Right lung (tissue), 2 donors: ENCODE measurements at regions not wholly inside any gene's neighbourhood (a gene's known extent, or its start where the extent isn't known, plus 50 kb on each side); places are given as distances from the start of the nearest gene placed in this dataset.
"Not testable (repeated sequence)": the region's sequence is repeated elsewhere in the genome, so short reads cannot be mapped to it uniquely, and the experiment has no call there.

ENCODE experiments used
- DNase-seq, 2 donors: peaks; one replicate each; pipeline ENCODE4 v3.0.0-alpha.2; 2013

DNA sequence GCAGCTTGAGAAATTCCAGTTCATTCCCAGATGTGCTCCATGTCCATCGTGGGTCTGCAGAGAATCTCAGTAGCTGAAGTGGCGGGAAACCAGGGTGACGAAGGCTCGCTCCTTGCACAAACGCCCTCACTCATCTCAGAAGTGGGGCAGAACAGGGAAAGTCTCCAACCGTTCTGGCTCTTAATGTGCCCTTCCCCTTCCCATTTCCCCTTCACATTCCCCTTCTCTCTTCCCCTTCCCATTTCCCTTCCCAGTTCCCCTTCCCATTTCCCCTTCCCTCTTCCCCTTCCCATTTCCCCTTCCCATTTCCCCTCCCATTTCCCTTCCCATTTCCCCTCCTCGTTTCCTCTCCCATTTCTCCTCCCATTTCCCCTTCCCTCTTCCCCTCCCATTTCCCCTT, 108.5 kb downstream of the OLFM1 start:
- not testable (repeated sequence) for DNase-seq

- DNase-seq: no peak
These were observed 109.0 kb downstream of the OLFM1 start for GRCh38 chr9:135196474-135196873.

GRCh38 chr9:135198144-135198543, 110.7 kb downstream of the OLFM1 start:
- no peak for DNase-seq

- DNase-seq: no peak
These were observed 111.3 kb downstream of the OLFM1 start for GRCh38 chr9:135198586-135199285.

DNA sequence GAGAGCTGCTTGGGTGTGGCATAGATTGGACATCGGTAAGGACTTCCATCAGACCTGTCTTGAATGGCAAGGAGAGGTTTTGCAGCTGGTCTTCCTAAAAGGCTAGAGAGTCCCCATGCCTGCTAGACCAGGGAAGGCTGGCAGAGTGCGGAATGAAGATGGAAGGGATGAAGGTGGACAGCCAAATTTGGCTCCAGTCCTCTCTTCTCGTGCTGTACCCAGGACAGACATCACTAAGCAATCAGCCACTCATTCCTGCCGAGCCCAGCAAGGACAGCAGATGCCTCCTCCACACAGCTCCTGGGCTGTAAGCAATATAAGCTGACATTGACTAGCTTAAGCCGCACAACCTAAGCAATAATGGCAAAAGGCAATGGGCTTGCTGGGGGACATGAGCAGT, 112.0 kb downstream of the OLFM1 start:
- no peak for DNase-seq

GRCh38 chr9:135201711-135202110, 114.2 kb downstream of the OLFM1 start:
- no peak for DNase-seq

DNA sequence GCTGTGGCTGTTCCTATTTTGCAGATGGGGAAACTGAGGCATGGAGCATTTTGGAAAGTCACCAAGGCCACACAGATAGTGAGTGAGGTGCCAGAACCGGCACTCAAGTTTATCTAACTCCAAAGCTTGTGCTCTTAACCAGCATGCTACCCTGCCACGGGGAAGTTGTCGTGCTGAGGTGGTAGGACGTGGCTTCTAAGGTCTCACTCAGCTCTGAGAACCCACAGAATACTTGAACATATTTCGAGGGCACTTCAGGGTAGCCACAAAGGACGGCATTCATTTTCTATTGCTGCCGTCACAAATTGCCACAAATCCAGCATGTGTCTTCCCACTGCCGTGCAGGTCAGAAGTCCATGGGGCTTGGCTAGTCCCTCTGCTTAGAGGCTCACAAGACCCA, 116.7 kb downstream of the OLFM1 start:
- DNase-seq: no peak

GRCh38 chr9:135209136-135209535, 121.7 kb downstream of the OLFM1 start:
- no peak for DNase-seq

DNA sequence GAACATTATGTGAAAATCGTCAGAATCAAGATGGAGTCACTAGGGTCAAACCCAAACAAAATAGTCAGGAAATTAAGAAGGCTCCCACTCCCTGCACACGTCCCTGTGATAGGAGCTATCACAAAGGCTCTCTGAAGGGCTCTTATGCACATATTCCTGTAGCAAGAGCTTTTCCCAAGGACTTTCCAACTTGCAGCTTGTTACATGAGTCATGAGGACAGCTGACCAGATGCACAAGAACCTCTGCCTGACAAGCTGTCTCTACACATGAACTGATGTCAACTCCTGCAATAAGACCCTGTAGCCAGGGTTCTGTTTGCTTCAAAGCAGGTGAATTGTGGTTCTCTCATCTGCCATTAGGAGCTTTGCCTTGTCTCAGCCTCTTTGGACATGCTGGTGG, 122.4 kb downstream of the OLFM1 start:
- DNase-seq: no peak

DNA sequence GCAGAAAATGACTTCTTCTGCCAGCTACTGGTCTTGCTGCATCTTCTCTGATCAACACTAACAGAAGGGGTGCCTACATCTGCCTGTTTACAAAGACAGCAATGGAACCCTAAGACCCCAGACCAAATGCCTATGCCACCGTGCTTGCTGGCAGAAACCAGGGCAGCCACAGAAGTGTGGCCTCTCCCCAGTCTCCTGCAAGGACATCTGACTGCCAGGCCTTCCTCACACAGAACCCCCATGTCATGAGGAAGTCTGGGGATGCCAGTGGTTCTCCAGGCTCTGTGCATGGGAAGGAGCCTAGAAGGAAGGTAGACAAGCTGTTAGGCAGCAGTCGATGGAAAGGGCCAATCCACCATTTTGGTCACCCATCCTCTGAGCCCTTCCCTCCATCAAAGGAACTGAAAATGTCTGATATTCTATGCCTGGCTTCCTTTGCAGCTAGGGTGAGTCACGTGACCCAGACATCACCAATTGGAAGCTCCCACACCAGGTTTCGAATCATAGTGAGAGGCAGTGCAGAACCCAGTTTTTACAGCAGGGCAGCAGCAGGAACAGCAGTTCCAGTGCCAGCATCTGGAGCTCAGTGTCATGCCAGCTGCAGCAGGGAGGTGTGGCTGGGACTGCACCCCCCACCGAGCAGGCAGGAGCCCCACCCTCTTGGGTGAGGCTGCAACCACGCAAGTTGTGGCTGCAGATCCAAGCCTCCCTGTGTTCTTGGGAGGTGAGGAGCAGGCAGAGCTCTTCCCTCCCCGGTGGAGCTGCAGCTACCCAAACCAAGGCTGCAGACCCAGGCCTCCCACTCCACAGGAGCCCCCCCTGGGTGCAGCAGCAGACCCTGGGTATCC, 123.4 kb downstream of the OLFM1 start:
- DNase-seq: no peak

DNA sequence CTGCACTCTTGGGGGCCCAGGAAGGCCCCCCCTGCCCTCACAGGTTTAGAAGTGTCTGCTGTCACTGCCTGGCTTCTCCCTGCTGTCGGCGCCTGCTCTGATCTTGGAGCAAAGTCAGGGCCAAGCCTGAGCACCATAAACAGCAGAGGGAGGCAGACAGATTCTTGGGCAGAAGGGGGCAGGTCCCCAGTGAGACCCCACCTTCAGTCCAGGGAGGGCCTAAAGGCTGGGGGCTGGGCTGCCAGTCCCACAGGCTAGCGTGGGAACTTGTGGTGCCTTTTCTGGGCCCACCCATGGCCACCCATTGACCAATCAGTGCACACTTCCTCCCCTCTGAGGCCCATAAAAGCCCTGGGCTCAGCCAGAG, 124.0 kb downstream of the OLFM1 start:
- no peak for DNase-seq

- DNase-seq: no peak
These were observed 125.5 kb downstream of the OLFM1 start for GRCh38 chr9:135212961-135213360.

GRCh38 chr9:135213566-135213965, 126.1 kb downstream of the OLFM1 start:
- no peak for DNase-seq

DNA sequence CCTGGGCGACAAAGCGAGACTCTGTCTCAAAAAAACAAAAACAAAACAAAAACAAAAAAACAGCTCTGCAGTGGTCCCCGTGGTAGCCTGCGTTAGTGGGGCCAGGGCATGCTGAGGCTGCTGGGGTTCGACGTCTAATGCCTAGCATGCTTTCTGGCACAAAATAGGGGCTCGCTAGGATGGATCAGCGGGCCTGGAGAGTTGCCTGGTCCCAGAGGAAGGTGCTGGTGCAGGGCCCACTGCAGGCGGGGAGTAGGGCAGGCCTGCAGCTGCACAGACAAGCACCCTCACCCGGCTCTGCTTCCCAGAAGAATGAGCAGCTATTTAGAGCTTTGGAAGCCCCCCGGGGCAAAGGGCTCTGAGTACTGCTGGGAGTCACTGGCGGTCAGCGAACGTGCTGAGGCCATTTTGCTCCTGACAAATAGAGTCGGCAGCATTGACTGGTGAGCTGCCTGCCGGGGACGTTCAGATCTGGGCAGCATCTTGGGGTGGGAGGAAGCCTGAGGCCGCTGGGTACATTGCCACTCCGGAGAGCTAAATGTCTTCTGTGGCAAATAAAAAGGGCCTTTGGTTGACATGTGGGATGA, 126.7 kb downstream of the OLFM1 start:
- no peak for DNase-seq

DNA sequence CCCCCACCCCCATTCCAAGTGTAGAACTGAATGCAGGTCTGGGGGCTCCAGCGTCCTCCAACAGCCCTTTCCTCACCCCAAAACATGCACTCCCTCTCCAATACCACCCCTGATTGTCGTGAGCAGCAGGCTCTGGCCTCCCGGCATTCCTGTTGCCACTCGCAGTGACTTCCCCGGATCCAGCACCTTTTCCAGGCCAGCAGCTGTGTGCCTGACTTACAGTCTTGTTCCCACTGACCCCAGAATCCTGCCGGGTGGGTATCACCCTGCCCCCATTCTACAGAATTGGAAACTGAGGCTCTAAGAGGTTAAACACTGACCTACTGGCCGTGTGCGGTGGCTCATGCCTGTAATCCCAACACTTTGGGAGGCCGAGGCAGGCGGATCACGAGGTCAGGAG, 127.2 kb downstream of the OLFM1 start:
- no peak for DNase-seq

DNA sequence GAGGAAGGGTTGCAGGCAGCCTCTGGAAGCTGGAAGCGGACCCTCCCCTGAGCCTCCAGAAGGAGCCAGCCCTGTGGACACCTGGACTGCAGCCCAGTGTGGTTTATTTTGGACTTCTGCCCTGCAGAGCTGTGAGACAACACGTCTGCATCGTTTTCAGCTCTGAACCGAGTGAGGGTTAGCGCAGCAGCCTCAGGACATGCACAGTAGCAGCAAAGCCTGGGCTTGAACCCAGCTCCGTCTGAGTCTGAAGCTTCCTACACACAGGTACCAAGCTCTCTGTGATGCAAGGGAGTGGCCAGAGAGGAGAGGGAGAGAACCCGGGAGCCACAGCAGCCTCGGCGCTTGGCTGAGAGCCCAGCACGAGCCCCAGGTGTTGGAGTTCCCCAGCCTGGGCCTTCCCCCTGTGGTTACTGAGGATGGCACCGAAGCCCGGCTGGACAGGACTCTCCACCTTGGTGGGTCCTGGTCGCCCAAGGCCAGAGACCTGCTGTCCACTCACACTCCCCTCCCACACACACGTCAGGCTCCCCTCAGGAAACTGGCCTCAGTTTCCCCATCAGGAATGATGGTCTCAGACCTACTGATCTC, 128.2 kb downstream of the OLFM1 start:
- peak; percentile 63 to 70 for DNase-seq

- DNase-seq: no peak
These were observed 128.8 kb downstream of the OLFM1 start for GRCh38 chr9:135216236-135216635.

GRCh38 chr9:135216791-135217441, 129.4 kb downstream of the OLFM1 start:
- peak; percentile 82 to 88 for DNase-seq

- DNase-seq: no peak
These were observed 130.4 kb downstream of the OLFM1 start for GRCh38 chr9:135217836-135218235.

DNA sequence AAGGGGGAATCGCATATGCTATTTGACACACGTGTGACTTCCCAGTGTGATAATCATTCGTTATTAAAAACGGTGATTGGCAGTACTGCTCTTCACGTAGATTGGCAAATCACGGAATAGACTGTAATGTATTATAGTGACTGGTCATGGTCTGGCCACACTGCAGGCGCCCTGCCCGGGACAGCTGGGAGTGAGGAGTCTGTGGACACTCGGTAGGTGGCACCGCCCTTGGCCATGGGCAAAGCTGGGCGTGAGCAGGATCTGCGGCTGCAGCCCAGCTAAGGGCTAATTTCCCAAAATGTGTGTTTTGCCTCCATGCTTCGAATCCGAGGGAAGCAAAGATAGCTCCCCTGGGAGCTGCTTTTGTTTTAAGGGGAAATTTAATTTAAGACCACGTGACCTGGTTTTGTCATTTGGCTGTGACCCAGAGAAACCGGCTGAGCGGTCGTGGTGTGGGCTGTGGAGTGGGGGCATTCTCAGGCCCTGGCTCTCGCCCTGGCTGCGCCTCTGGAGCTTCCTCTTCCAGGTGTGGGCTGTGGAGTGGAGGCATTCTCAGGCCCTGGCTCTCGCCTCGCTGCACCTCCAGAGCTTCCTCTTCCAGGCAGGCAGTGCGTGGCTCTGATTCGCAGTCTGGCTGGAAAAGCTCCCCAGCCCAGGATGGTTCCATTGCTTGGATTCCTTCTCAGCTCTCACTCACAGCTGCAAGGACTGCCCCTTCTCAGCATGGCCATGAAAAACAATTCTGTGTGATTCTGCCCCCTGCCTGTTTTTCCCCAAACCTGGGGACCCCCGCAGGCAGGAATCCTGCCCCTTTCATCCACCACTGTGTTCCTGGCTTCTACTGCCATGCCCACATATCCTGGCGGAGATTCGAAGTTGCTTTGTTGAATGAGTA, 131.1 kb downstream of the OLFM1 start:
- DNase-seq: no peak
